ENCODE measurements at regions not wholly inside any gene's neighbourhood (a gene's known extent, or its start where the extent isn't known, plus 50 kb on each side); places are given as distances from the start of the nearest gene placed in this dataset.

GRCh38 chr3:22257252-22257651 is 506.2 kb upstream of the ZNF385D start:
- in situ Hi-C loops (cut with HindIII; ENCODE audit: low sequenced_read_pairs), result no loop called here
- H3K4me3 ChIP-seq (ENCODE audit: low read depth, low read length), result no peak overlapping the region
- no peak for TF ChIP-seq CTCF (IDR thresholded peaks at IDR 0.05; ENCODE audit: low read depth, low read length)
- no peak for DNase-seq (ENCODE audit: low read depth, low spot score)

GRCh38 chr3:22262386-22262785 is 511.4 kb upstream of the ZNF385D start:
- no peak for DNase-seq (ENCODE audit: low read depth, low spot score)
- in situ Hi-C loops (cut with HindIII; ENCODE audit: low sequenced_read_pairs), result no loop called here
- no peak for TF ChIP-seq CTCF (IDR thresholded peaks at IDR 0.05; ENCODE audit: low read depth, low read length)
- H3K4me3 ChIP-seq (ENCODE audit: low read depth, low read length), result no peak overlapping the region

GRCh38 chr3:22263042-22263441 is 512.0 kb upstream of the ZNF385D start:
- H3K4me3 ChIP-seq (ENCODE audit: low read depth, low read length), result no peak overlapping the region
- in situ Hi-C loops (cut with HindIII; ENCODE audit: low sequenced_read_pairs), result no loop called here
- no peak for TF ChIP-seq CTCF (IDR thresholded peaks at IDR 0.05; ENCODE audit: low read depth, low read length)
- DNase-seq (ENCODE audit: low read depth, low spot score), result peak; percentile 52

- H3K4me3 ChIP-seq (ENCODE audit: low read depth, low read length), result no peak overlapping the region
- in situ Hi-C loops (cut with HindIII; ENCODE audit: low sequenced_read_pairs), result no loop called here
- DNase-seq (ENCODE audit: low read depth, low spot score), result no peak
- TF ChIP-seq CTCF (IDR thresholded peaks at IDR 0.05; ENCODE audit: low read depth, low read length), result no peak
These were observed 514.4 kb upstream of the ZNF385D start for GRCh38 chr3:22265403-22265802.

GRCh38 chr3:22269831-22270230 is 518.8 kb upstream of the ZNF385D start:
- peak; percentile 56 for DNase-seq (ENCODE audit: low read depth, low spot score)
- no peak overlapping the region for H3K4me3 ChIP-seq (ENCODE audit: low read depth, low read length)
- in situ Hi-C loops (cut with HindIII; ENCODE audit: low sequenced_read_pairs), result no loop called here
- no peak for TF ChIP-seq CTCF (IDR thresholded peaks at IDR 0.05; ENCODE audit: low read depth, low read length)

- DNase-seq (ENCODE audit: low read depth, low spot score), result no peak
- no peak for TF ChIP-seq CTCF (IDR thresholded peaks at IDR 0.05; ENCODE audit: low read depth, low read length)
- H3K4me3 ChIP-seq (ENCODE audit: low read depth, low read length), result no peak overlapping the region
- in situ Hi-C loops (cut with HindIII; ENCODE audit: low sequenced_read_pairs), result no loop called here
These were observed 525.3 kb upstream of the ZNF385D start for GRCh38 chr3:22276351-22276750.

- no peak overlapping the region for H3K4me3 ChIP-seq (ENCODE audit: low read depth, low read length)
- peak; percentile 78 for DNase-seq (ENCODE audit: low read depth, low spot score)
- in situ Hi-C loops (cut with HindIII; ENCODE audit: low sequenced_read_pairs), result no loop called here
- no peak for TF ChIP-seq CTCF (IDR thresholded peaks at IDR 0.05; ENCODE audit: low read depth, low read length)
These were observed 533.5 kb upstream of the ZNF385D start for GRCh38 chr3:22284559-22284958.

All from astrocyte of the spinal cord (primary cell).